Stimulated activated naive CD8-positive, alpha-beta T cell treated with anti-CD3 and anti-CD28 coated beads, Interleukin-15, Interleukin-2, amounts not matched to agents 100 U/mL and 50 U/mL, for 24 hours (primary cell): ENCODE measurements at regions not wholly inside any gene's neighbourhood (a gene's known extent, or its start where the extent isn't known, plus 50 kb on each side); places are given as distances from the start of the nearest gene placed in this dataset.

ENCODE experiments used
- ATAC-seq: fragments of 150-1000 bp; cut with Tn5 transposase; one replicate; pipeline ENCODE4 v1.10.0; 2021
- DNase-seq: peaks from one replicate; pipeline ENCODE4 v3.0.0; 2021

- ATAC-seq (no peak), DNase-seq (no peak)
Observed at GRCh38 chr2:145137211-145137610, 617.3 kb upstream of the ZEB2 start.

GRCh38 chr2:145136702-145137101, 616.8 kb upstream of the ZEB2 start:
- DNase-seq (no peak), ATAC-seq (no peak)

DNA sequence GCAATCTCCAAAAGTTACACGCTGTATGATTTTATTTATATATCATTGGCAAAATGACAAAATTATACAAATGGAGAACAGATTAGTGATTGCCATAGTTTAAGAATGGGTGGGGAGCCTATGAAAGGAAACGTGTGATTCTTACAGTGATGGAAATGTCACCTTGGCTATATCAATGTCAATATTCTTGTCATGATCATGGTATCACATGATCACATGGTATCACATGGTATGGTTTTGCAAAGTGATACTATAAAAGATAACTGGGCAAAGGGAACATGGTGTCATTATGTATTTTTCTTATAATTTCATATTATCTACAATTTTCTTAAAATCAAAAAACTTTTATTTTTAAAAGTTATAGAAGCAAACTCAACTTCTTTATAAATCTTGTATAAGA, 606.2 kb upstream of the ZEB2 start:
- ATAC-seq (no peak), DNase-seq (no peak)

DNA sequence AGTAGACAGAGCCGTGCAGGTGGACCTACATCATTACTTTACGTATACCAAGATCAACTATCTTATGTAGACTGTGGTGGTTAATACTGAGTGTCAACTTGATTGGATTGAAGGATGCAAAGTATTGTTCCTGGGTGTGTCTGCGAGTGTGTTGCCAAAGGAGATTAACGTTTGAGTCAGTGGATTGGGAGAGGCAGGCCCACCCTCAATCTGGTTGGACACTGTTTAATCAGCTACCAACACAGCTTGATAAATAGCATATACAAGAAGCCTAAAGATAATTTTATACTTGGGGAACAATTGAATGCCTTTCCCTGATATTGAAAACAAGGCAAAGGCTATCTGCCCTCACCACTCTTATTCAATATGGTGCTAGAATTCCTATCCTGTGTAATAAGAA, 604.2 kb upstream of the ZEB2 start:
- DNase-seq = no peak
- no peak for ATAC-seq

GRCh38 chr2:145123606-145124005, 603.7 kb upstream of the ZEB2 start:
- ATAC-seq = no peak
- no peak for DNase-seq

DNA sequence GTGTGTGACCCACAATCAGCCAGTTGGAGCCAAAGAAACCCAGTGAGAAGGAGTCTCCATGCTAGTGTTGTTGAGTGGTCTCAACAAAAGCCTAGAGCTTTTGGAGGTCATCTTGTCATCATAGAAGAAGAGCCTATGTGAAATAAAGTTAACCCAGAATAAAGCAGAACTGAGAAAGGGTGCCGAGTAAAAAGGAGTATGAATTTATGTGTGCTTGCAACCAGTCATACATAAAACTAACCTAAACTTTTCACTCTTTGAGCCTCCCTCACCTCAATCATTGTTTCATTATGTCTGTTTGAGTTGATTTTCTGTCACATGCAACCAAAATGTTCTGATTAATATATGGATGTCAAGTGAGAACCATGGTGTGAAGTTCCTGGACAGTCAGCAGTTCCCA, 599.3 kb upstream of the ZEB2 start:
- ATAC-seq = peak; percentile 14

GRCh38 chr2:145116834-145117725, 597.2 kb upstream of the ZEB2 start:
- DNase-seq = no peak
- ATAC-seq = no peak

More for the DNA sequence above, 599.3 kb upstream of the ZEB2 start:
- no peak for DNase-seq

GRCh38 chr2:145116056-145116455, 596.1 kb upstream of the ZEB2 start:
- ATAC-seq = no peak
- no peak for DNase-seq

DNA sequence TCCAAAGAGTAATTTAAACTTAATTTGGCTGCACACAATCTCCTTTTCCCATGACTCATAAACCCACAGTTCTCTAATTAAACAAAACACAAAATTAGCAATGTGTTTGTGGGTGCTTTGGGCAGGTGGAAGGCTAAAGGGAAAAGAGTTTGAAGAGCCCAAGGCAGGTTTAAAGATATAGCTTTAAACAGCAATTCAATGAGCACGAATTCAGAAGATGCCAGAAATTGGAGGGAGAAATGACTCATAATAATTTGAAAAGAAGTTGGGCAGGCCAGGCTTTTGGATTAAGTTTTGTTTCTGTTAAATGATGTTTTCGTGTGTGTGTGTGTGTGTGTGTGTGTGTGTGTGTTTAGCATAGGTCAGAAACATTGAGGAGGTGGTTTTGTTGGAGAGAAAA, 594.8 kb upstream of the ZEB2 start:
- DNase-seq = no peak
- ATAC-seq = no peak

DNA sequence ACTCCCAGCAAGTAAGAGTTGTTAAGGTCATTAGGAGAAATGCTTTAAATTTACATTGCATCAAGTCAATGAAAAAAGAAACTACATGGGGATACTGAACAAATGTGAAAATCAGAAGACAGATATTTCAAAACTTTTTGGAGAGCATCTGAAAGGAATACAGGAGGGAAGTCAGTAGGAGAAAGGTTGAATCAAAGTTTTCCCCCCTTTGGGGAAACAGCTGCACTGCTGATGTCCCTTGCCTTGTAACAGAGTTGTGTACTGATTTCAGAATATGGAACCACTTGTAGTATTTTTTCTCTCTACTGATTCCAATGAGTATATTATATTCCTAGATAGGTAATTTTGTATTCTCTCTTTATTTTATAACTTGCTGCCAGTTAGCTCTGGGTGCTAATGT, 592.5 kb upstream of the ZEB2 start:
- no peak for DNase-seq
- no peak for ATAC-seq

GRCh38 chr2:145110668-145111356, 590.9 kb upstream of the ZEB2 start:
- no peak for DNase-seq
- ATAC-seq = no peak

- ATAC-seq (no peak), DNase-seq (no peak)
Observed at GRCh38 chr2:145108959-145109710, 589.2 kb upstream of the ZEB2 start.

- ATAC-seq (no peak), DNase-seq (no peak)
Observed at GRCh38 chr2:145108361-145108778, 588.5 kb upstream of the ZEB2 start.

DNA sequence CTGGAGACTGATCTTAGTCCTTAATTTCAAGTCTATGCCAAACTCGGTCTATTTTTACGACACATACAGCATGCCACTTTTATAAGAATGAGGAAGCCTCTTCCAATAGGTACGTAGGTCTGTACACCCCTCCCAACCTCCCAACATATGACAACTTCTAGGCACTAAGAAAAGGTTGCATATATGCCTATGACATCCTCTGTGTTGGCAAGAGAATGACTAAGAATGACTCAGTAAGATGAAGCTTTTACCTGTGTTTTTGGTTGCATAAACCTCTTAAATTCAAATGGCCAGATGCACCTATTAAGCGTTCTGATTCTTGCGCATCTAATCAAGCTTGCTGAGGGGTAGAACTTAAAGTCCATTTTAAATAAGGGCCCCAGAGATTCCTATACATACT, 586.4 kb upstream of the ZEB2 start:
- DNase-seq (no peak), ATAC-seq (no peak)

GRCh38 chr2:145102706-145103105, 582.8 kb upstream of the ZEB2 start:
- ATAC-seq (no peak), DNase-seq (no peak)

DNA sequence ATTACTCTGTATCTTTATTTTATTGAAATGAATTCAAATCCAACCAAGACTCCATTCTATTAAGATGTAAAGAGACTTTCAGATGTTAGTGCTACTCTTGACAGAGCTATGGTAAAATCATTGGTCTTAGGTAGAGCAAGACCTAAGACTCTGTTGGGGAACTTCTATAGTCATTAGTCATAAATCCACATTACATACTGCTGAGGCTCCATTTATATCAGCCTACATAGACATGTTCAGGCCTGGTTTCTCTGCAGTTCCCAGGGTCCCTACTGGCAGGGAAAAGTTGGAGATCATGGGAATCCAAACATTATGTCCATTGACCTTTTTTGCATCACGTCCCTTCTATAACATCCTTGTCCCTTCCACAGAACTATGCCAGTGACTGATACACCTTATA, 580.4 kb upstream of the ZEB2 start:
- DNase-seq (no peak), ATAC-seq (no peak)

- no peak for DNase-seq
- ATAC-seq = no peak
Observed at GRCh38 chr2:145096582-145096981, 576.7 kb upstream of the ZEB2 start.

DNA sequence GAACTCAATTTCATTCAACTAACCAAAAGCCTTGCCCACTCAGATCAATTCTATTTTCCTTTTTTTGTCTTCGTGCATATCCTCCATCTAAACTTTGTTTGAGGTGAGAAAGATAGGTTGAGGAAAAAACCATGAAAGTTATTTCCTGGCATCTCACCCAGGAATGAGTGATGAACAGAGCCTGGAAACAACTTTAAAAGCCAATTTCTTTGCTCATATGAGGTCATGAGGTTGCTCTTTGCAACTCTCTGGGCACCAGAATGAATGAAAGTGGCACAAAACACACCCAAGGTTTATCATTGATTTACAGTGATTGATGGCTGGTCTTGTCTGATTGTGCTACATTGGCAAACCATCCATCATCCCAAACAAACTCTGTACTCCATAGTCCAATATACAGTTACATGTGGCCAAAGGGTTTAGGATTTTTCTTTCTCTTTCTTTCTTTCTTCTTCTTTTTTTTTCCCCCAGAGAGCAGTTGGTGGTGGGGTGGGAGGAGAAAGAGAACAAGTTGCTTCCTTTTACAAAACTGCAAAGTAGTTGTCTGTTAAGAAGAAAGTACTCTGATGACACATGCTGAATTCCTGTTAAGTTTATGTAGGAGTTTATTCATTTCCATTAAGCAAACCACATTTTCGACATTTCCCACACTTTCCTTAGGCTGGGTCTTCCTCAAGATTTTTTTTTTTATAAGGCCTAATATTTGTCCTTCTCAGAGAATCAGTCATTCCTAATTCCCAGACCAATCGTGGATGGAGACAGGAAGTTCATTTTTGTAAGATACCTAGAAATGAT, 575.9 kb upstream of the ZEB2 start:
- ATAC-seq (no peak), DNase-seq (no peak)

DNA sequence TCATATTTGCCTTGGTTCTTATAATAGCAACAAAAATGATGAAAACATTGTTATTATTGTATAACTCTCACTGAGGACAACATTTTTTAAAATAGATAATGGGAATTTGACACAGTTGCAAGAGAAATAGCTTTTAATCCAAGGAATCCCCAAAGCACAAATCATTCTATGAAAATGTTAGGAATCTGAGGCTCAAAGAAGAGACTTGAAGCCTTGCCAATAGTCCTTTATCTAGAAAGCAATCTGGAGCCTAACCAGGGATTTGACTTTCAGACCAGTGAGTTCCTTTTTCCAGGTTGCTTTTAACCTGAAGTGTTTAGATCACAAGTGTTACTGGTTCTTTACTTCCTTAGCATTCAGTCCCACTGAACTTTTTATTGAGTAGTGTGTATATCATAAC, 574.5 kb upstream of the ZEB2 start:
- DNase-seq (no peak), ATAC-seq (no peak)

DNA sequence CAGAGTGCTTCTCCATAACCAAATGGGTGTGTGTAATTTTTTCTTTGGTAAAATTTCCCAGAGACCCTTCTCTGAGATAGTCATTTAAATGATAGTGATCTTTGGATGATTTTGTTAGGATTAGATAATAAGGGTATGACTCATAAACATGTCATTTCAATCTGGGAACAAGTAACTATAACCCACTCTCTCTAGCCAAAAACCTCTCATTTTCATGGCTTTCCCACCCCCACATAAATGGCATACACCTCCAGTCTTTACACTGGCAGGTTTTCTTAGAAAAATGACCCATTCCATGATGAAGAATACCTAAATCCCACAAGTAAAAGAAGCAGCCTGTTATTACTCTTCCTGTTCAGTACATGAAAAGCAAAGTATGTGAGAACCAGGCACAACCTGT, 572.0 kb upstream of the ZEB2 start:
- ATAC-seq (no peak), DNase-seq (no peak)

DNA sequence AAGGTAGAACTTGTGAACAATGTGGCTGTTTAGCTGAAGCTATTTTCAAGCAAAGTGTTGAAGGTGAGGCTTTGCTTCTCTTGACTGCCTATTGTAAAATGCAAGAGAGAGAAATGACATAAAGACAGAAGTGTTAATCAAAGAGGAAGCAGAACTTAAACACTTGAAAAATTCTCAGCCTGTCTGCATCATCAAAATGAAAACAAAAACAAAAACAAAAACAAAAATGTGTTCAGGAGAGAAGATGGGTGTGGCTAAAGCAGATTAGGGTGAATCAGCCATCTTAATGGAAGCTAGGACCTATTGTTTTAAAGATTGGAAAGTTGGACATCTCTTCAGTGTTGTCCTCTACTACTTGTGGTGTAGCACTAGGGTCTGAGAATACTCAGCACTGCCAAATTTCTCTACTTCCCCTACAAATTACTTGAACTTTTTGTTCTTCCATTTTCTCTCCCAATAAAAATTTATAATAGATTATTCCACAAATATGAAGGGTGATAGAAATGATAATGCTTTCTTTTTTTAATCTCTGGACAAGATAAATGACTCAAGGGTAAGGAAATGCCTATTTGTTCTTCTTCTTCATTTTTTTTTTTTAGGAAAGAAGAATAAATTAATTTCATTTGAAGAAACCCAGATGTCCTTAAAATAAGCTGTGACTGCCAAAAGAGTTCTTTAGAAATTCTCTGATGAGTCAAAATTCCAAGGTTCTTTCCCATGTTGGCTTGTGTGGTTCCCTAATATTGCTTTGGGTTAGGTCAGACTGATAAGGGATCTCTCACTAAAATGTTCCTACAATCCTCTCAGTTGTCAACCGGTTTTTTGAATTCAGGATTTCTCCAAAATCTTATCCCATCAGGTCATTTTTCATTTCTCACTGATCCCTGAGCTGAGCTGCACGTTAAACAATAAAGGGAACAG, 571.2 kb upstream of the ZEB2 start:
- DNase-seq = no peak
- no peak for ATAC-seq
